B cell (primary cell): ENCODE measurements at regions not wholly inside any gene's neighbourhood (a gene's known extent, or its start where the extent isn't known, plus 50 kb on each side); places are given as distances from the start of the nearest gene placed in this dataset.

Source experiments
- ATAC-seq: fragments of 200-7000 bp; cut with Tn5 transposase; one replicate; pipeline ENCODE4 v1.10.0; 2021; ENCODE audit warnings: low read depth, mild to moderate bottlenecking, moderate number of reproducible peaks, moderate library complexity
- CTCF ChIA-PET: fragments of 350-600 bp; sonication (Branson Sonifier 250); formaldehyde crosslinking; loops from one replicate; lab custom pipeline; 2021; ENCODE audit warnings: antibody characterized with exemption, inconsistent platforms; lab: Charles Lee
- POLR2A ChIA-PET: fragments of 350-600 bp; sonication (Branson Sonifier 250); formaldehyde crosslinking; loops from one replicate; lab custom pipeline; 2021; ENCODE audit warnings: antibody characterized with exemption; lab: Charles Lee
- DNase-seq: peaks from one replicate; pipeline ENCODE4 v3.0.0; 2013
- H2AFZ ChIP-seq: 2 replicates; pipeline ENCODE4 v1.6.1; 2012; ENCODE audit warnings: mild to moderate bottlenecking, low read depth, low read length; ENCODE audit not compliant: insufficient read depth, poor library complexity, severe bottlenecking
- H3K27ac ChIP-seq, 2 donors: 1 replicate in 1 of 2; 2 replicates in 1 of 2; pipeline ENCODE4 v1.5.1; 2012 to 2013; ENCODE audit warnings: low read length in 2 of 2, mild to moderate bottlenecking in 2 of 2, moderate library complexity in 1 of 2
- H3K27me3 ChIP-seq, 4 experiments: fragments of 200-600 bp in 1 of 4; sonication (generic) in 1 of 4; replicated peaks in 1 of 4; 1 replicate in 2 of 4; 2 replicates in 2 of 4; pipeline versions ENCODE4 v1.6.1 to v1.7.0; 2013 to 2016; ENCODE audit warnings: low read length in 3 of 4, mild to moderate bottlenecking in 2 of 4, mixed read lengths in 1 of 4, moderate library complexity in 1 of 4; ENCODE audit not compliant: insufficient read depth in 4 of 4, control insufficient read depth in 3 of 4; ENCODE audit errors: control extremely low read depth in 1 of 4
- H3K36me3 ChIP-seq, 2 experiments: replicated peaks in 1 of 2; 1 replicate in 1 of 2; 2 replicates in 1 of 2; pipeline versions ENCODE4 v1.6.1 to v1.7.1; 2013; ENCODE audit warnings: low read length in 1 of 2; ENCODE audit not compliant: insufficient read depth in 2 of 2, control insufficient read depth in 1 of 2; ENCODE audit errors: control extremely low read depth in 1 of 2, extremely low read depth in 1 of 2
- H3K4me1 ChIP-seq, 2 donors: fragments of 200-600 bp in 1 of 2; sonication (generic) in 1 of 2; 1 replicate in 1 of 2; 2 replicates in 1 of 2; pipeline versions ENCODE4 v1.5.1 to v1.6.1; 2013 to 2017; ENCODE audit warnings: low read length in 2 of 2; ENCODE audit not compliant: control insufficient read depth in 2 of 2, insufficient read depth in 2 of 2
- H3K4me2 ChIP-seq: replicated peaks from 2 replicates; pipeline ENCODE3; 2012; ENCODE audit warnings: mild to moderate bottlenecking, low read depth, low read length; ENCODE audit not compliant: poor library complexity, severe bottlenecking
- H3K4me3 ChIP-seq, 5 experiments: fragments of 200-600 bp in 1 of 5; sonication (generic) in 1 of 5; 1 replicate in 3 of 5; 2 replicates in 2 of 5; pipeline versions ENCODE4 v1.5.1 to v1.7.0; 2011 to 2016; ENCODE audit warnings: low read length in 4 of 5, mild to moderate bottlenecking in 4 of 5, low read depth in 2 of 5, control low read depth in 1 of 5, moderate library complexity in 1 of 5; ENCODE audit not compliant: insufficient read depth in 1 of 5; ENCODE audit errors: control extremely low read depth in 1 of 5, extremely low read depth in 1 of 5
- H3K79me2 ChIP-seq: fragments of 200-600 bp; sonication (generic); one replicate; pipeline ENCODE4 v1.6.0; 2016; ENCODE audit warnings: low read length; ENCODE audit not compliant: control insufficient read depth, insufficient read depth
- H3K9ac ChIP-seq: fragments of 200-600 bp; sonication (generic); 2 replicates; pipeline ENCODE4 v1.6.1; 2017; ENCODE audit warnings: mild to moderate bottlenecking, low read length, moderate library complexity
- H3K9me3 ChIP-seq, 3 donors: one replicate each; pipeline versions ENCODE4 v1.6.1 to v1.7.1; 2013; ENCODE audit warnings: low read length in 2 of 3; ENCODE audit not compliant: control insufficient read depth in 2 of 3, insufficient read depth in 1 of 3; ENCODE audit errors: control extremely low read depth in 1 of 3
- H4K20me1 ChIP-seq: 2 replicates; pipeline ENCODE4 v1.6.0; 2012; ENCODE audit warnings: mild to moderate bottlenecking, low read length; ENCODE audit not compliant: insufficient read depth, control insufficient read depth, poor library complexity, severe bottlenecking
- H3K27ac Mint-ChIP-seq: one replicate; pipeline ENCODE4 v1.8.0; 2021; ENCODE audit warnings: mixed read lengths
- H3K27me3 Mint-ChIP-seq: one replicate; pipeline ENCODE4 v1.8.0; 2021; ENCODE audit warnings: mixed read lengths
- H3K4me1 Mint-ChIP-seq: one replicate; pipeline ENCODE4 v1.8.0; 2021; ENCODE audit warnings: mixed read lengths
- H3K4me3 Mint-ChIP-seq: one replicate; pipeline ENCODE4 v1.8.0; 2021; ENCODE audit warnings: mixed read lengths
- H3K9me3 Mint-ChIP-seq: one replicate; pipeline ENCODE4 v1.8.0; 2022; ENCODE audit warnings: mixed read lengths; ENCODE audit not compliant: insufficient read depth
- CTCF ChIP-seq: fragments of 200-600 bp; IDR thresholded peaks from one replicate; pipeline ENCODE4 v1.8.0; 2022; ENCODE audit warnings: antibody characterized with exemption, mild to moderate bottlenecking
- EZH2 ChIP-seq: IDR thresholded peaks from 2 replicates; pipeline ENCODE4 v1.6.1; 2012; ENCODE audit warnings: borderline replicate concordance, low read depth, mild to moderate bottlenecking, moderate library complexity, low read length; ENCODE audit not compliant: insufficient read depth, poor library complexity, severe bottlenecking
- WGBS: methylation state at CpG from one replicate; pipeline ENCODE4 v1.1.5; 2013; ENCODE audit warnings: missing lambda C conversion rate; ENCODE audit not compliant: insufficient coverage; 5-methylcytosine and 5-hydroxymethylcytosine counted together
- intact Hi-C: fragments of 100-400 bp; cut with micrococcal nuclease; formaldehyde crosslinking; loops from one replicate; pipeline ENCODE4 v1.10.0; 2022

GRCh38 chr5:1942158-1942557, 59.4 kb upstream of the IRX4 start:
- Histone ChIP-seq H3K9me3 (peaks cover 0 to 3% (median 0%) of the 10 kb centered on the region in 3 donors), H3K27ac (no peak overlapping the region), H3K9ac (no peak overlapping the region), H4K20me1 (no peaks in the 10 kb centered on the region), H3K27me3 (peaks cover 0 to 3% (median 0%) of the 10 kb centered on the region in 4 experiments), H2AFZ (no peak overlapping the region), H3K4me3 (no peak overlapping the region), H3K4me1 (no peaks in the 10 kb centered on the region), H3K36me3 (no peaks in the 10 kb centered on the region), H3K4me2 (no peak overlapping the region), H3K79me2 (no peaks in the 10 kb centered on the region)
- Mint-ChIP-seq H3K9me3 (no peaks in the 10 kb centered on the region), H3K4me3 (no peak overlapping the region), H3K27ac (no peak overlapping the region), H3K27me3 (peaks cover 8% of the 10 kb centered on the region), H3K4me1 (no peaks in the 10 kb centered on the region)
- CTCF ChIA-PET, result no interaction called here
- ATAC-seq, result no peak
- no peak for DNase-seq
- intact Hi-C loops, result no loop called here
- TF ChIP-seq CTCF (no peak), EZH2 (no peak)
- WGBS, result 100% methylated on average over 1 of the region's 1 CpG
- POLR2A ChIA-PET, result no interaction called here

- no CpG with 5 or more reads among the region's 6 CpGs for WGBS
- POLR2A ChIA-PET, result no interaction called here
Observed at GRCh38 chr5:1939256-1939655, 56.5 kb upstream of the IRX4 start.

More at GRCh38 chr5:1939256-1939655, 56.5 kb upstream of the IRX4 start:
- H3K4me1 ChIP-seq, result no peaks in the 10 kb centered on the region
- DNase-seq, result no peak
- H2AFZ ChIP-seq, result no peak overlapping the region
- H3K9me3 ChIP-seq, result no peaks in the 10 kb centered on the region
- no peak overlapping the region for H3K4me2 ChIP-seq
- Mint-ChIP-seq H3K27me3 (peaks cover 17% of the 10 kb centered on the region), H3K9me3 (no peaks in the 10 kb centered on the region), H3K27ac (no peak overlapping the region), H3K4me3 (no peak overlapping the region), H3K4me1 (no peaks in the 10 kb centered on the region)
- H3K27ac ChIP-seq, result no peak overlapping the region
- peaks cover 0 to 9% (median 0%) of the 10 kb centered on the region in 4 experiments for H3K27me3 ChIP-seq
- intact Hi-C loops, result no loop called here
- no peak overlapping the region for H3K4me3 ChIP-seq
- no peaks in the 10 kb centered on the region for H4K20me1 ChIP-seq
- CTCF ChIA-PET, result no interaction called here
- ATAC-seq, result no peak
- TF ChIP-seq EZH2, result no peak
- TF ChIP-seq CTCF, result no peak
- H3K36me3 ChIP-seq, result no peaks in the 10 kb centered on the region
- no peak overlapping the region for H3K9ac ChIP-seq
- H3K79me2 ChIP-seq, result no peaks in the 10 kb centered on the region
